Hypothalamus (tissue), 51 donors: ENCODE measurements at regions not wholly inside any gene's neighbourhood (a gene's known extent, or its start where the extent isn't known, plus 50 kb on each side); places are given as distances from the start of the nearest gene placed in this dataset.
"Not testable (repeated sequence)": the region's sequence is repeated elsewhere in the genome, so short reads cannot be mapped to it uniquely, and the experiment has no call there.

Experiments used
- DNase-seq, 51 donors: peaks; one replicate each; lab custom pipeline; 2025; lab: John Stamatoyannopoulos, UW

- DNase-seq, result no peak
Measured at GRCh38 chr2:39487398-39488250, 50.5 kb upstream of the MAP4K3 start.

- no peak for DNase-seq
Measured at GRCh38 chr2:39488450-39488849, 51.4 kb upstream of the MAP4K3 start.

- DNase-seq, result no peak
Measured at GRCh38 chr2:39490586-39490985, 53.5 kb upstream of the MAP4K3 start.

GRCh38 chr2:39491653-39492052 is 54.6 kb upstream of the MAP4K3 start:
- no peak for DNase-seq

GRCh38 chr2:39492095-39492590 is 55.1 kb upstream of the MAP4K3 start:
- DNase-seq, result no peak

- no peak for DNase-seq
Measured at GRCh38 chr2:39492716-39493115, 55.6 kb upstream of the MAP4K3 start.

- DNase-seq, result peak in 1 of 51 donors; percentile 46
Measured at GRCh38 chr2:39494784-39495251, 57.7 kb upstream of the MAP4K3 start.

- DNase-seq, result no peak
Measured at GRCh38 chr2:39497082-39497801, 60.2 kb upstream of the MAP4K3 start.

- DNase-seq, result not testable (repeated sequence)
Measured at GRCh38 chr2:39498176-39498575, 61.1 kb upstream of the MAP4K3 start.

- DNase-seq, result no peak
Measured at GRCh38 chr2:39498786-39499185, 61.7 kb upstream of the MAP4K3 start.

GRCh38 chr2:39499336-39499735 is 62.3 kb upstream of the MAP4K3 start:
- no peak for DNase-seq

- no peak for DNase-seq
Measured at GRCh38 chr2:39501412-39501811, 64.3 kb upstream of the MAP4K3 start.

GRCh38 chr2:39503277-39503676 is 66.2 kb upstream of the MAP4K3 start:
- DNase-seq, result no peak

- no peak for DNase-seq
Measured at GRCh38 chr2:39504790-39505335, 67.8 kb upstream of the MAP4K3 start.

GRCh38 chr2:39506215-39506614 is 69.1 kb upstream of the MAP4K3 start:
- no peak for DNase-seq

- no peak for DNase-seq
Measured at GRCh38 chr2:39508198-39508597, 71.1 kb upstream of the MAP4K3 start.

- DNase-seq, result no peak
Measured at GRCh38 chr2:39510140-39510539, 73.1 kb upstream of the MAP4K3 start.

- no peak for DNase-seq
Measured at GRCh38 chr2:39511219-39511604, 74.1 kb upstream of the MAP4K3 start.

GRCh38 chr2:39511605-39512433 is 74.7 kb upstream of the MAP4K3 start:
- peak in 1 of 51 donors; percentile 15 for DNase-seq

GRCh38 chr2:39512434-39512935 is 75.4 kb upstream of the MAP4K3 start:
- DNase-seq, result peak in 1 of 51 donors; percentile 6
